VCaP (cell line): ENCODE measurements at regions not wholly inside any gene's neighbourhood (a gene's known extent, or its start where the extent isn't known, plus 50 kb on each side); places are given as distances from the start of the nearest gene placed in this dataset.

Experiments used
- H3K27ac ChIP-seq: fragments of 450-650 bp; 2 replicates; pipeline ENCODE4 v1.5.1; 2017
- CTCF ChIP-seq: fragments of 450-650 bp; conservative IDR thresholded peaks from 2 replicates; pipeline ENCODE4 v1.5.1; 2017; ENCODE audit warnings: mild to moderate bottlenecking, moderate library complexity

GRCh38 chr21:38983560-38983959 is 177.8 kb downstream of the ETS2 start:
- no peak overlapping the region for H3K27ac ChIP-seq
- TF ChIP-seq CTCF: no peak

- H3K27ac ChIP-seq: no peak overlapping the region
- no peak for TF ChIP-seq CTCF
Measured at GRCh38 chr21:38982804-38983203, 177.1 kb downstream of the ETS2 start.

- H3K27ac ChIP-seq: no peak overlapping the region
- TF ChIP-seq CTCF: no peak
Measured at GRCh38 chr21:38982096-38982495, 176.4 kb downstream of the ETS2 start.

GRCh38 chr21:38980416-38981313 is 174.9 kb downstream of the ETS2 start:
- no peak overlapping the region for H3K27ac ChIP-seq
- TF ChIP-seq CTCF: no peak

GRCh38 chr21:38979271-38980121 is 173.8 kb downstream of the ETS2 start:
- no peak for TF ChIP-seq CTCF
- no peak overlapping the region for H3K27ac ChIP-seq

- no peak overlapping the region for H3K27ac ChIP-seq
- no peak for TF ChIP-seq CTCF
Measured at GRCh38 chr21:38976900-38977299, 171.2 kb downstream of the ETS2 start.

- no peak overlapping the region for H3K27ac ChIP-seq
- no peak for TF ChIP-seq CTCF
Measured at GRCh38 chr21:38973552-38973951, 167.8 kb downstream of the ETS2 start.
